ENCODE measurements at regions not wholly inside any gene's neighbourhood (a gene's known extent, or its start where the extent isn't known, plus 50 kb on each side); places are given as distances from the start of the nearest gene placed in this dataset.

DNA sequence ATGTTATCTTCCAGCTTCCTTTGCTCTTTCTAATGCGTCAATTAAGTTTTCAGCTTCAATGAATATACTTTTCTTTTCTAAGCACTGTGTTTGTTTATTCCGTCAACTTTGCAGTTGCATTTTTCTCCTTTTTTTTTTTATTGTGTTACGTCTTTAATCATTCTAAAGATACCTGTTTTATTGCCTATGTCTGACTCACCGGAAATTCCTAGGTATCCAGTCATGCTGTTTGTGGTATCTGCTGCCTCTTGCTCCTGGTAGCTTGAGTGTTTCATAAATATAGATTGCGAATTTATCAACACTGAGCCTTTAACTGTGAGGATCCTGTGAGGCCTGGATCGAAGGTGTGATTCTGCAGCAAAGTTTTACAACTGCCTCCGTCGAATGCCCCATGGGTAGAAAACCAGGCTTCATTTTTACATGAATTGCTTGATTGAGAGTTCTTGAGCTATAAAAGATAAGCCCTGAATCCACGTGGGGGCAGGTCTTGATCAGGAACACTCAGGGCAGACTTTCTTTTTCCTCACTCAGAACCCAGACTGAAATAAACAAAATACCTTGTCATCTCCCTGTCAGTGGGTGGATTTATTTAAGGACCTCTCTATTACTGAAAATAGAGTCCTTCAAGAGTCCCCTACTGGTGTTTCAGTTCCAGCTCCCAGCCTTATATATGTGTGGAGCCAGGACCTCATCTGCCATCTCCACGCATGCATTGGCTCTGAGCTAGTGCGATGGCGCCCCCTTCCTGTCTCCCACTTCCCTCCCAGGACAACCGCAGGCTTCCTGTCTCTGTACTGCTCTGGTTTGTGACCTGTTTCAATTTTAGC is 60.1 kb upstream of the LRRC1 start (continued):
- TF ChIP-seq, protein P1, sequence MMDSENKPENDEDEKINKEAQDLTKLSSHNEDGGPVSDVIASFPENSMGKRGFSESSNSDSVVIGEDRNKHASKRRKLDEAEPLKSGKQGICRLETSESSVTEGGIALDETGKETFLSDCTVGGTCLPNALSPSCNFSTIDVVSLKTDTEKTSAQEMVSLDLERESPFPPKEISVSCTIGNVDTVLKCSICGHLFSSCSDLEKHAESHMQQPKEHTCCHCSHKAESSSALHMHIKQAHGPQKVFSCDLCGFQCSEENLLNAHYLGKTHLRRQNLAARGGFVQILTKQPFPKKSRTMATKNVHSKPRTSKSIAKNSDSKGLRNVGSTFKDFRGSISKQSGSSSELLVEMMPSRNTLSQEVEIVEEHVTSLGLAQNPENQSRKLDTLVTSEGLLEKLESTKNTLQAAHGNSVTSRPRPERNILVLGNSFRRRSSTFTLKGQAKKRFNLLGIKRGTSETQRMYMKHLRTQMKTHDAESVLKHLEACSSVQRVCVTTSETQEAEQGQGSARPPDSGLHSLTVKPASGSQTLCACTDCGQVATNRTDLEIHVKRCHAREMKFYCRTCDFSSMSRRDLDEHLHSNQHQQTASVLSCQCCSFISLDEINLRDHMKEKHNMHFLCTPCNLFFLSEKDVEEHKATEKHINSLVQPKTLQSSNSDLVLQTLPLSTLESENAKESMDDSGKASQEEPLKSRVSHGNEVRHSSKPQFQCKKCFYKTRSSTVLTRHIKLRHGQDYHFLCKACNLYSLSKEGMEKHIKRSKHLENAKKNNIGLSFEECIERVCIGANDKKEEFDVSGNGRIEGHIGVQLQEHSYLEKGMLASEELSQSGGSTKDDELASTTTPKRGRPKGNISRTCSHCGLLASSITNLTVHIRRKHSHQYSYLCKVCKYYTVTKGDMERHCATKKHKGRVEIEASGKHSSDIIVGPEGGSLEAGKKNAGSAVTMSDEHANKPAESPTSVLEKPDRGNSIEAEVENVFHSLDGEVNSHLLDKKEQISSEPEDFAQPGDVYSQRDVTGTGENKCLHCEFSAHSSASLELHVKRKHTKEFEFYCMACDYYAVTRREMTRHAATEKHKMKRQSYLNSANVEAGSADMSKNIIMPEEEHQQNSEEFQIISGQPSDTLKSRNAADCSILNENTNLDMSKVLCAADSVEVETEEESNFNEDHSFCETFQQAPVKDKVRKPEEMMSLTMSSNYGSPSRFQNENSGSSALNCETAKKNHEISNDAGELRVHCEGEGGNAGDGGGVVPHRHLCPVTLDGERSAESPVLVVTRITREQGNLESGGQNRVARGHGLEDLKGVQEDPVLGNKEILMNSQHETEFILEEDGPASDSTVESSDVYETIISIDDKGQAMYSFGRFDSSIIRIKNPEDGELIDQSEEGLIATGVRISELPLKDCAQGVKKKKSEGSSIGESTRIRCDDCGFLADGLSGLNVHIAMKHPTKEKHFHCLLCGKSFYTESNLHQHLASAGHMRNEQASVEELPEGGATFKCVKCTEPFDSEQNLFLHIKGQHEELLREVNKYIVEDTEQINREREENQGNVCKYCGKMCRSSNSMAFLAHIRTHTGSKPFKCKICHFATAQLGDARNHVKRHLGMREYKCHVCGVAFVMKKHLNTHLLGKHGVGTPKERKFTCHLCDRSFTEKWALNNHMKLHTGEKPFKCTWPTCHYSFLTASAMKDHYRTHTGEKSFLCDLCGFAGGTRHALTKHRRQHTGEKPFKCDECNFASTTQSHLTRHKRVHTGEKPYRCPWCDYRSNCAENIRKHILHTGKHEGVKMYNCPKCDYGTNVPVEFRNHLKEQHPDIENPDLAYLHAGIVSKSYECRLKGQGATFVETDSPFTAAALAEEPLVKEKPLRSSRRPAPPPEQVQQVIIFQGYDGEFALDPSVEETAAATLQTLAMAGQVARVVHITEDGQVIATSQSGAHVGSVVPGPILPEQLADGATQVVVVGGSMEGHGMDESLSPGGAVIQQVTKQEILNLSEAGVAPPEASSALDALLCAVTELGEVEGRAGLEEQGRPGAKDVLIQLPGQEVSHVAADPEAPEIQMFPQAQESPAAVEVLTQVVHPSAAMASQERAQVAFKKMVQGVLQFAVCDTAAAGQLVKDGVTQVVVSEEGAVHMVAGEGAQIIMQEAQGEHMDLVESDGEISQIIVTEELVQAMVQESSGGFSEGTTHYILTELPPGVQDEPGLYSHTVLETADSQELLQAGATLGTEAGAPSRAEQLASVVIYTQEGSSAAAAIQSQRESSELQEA (IDR thresholded peaks at IDR 0.05; ENCODE audit: low read depth), result no peak
- TF ChIP-seq HNRNPL (IDR thresholded peaks at IDR 0.05; ENCODE audit: low read depth, low read length), result no peak
- TF ChIP-seq, protein P2, sequence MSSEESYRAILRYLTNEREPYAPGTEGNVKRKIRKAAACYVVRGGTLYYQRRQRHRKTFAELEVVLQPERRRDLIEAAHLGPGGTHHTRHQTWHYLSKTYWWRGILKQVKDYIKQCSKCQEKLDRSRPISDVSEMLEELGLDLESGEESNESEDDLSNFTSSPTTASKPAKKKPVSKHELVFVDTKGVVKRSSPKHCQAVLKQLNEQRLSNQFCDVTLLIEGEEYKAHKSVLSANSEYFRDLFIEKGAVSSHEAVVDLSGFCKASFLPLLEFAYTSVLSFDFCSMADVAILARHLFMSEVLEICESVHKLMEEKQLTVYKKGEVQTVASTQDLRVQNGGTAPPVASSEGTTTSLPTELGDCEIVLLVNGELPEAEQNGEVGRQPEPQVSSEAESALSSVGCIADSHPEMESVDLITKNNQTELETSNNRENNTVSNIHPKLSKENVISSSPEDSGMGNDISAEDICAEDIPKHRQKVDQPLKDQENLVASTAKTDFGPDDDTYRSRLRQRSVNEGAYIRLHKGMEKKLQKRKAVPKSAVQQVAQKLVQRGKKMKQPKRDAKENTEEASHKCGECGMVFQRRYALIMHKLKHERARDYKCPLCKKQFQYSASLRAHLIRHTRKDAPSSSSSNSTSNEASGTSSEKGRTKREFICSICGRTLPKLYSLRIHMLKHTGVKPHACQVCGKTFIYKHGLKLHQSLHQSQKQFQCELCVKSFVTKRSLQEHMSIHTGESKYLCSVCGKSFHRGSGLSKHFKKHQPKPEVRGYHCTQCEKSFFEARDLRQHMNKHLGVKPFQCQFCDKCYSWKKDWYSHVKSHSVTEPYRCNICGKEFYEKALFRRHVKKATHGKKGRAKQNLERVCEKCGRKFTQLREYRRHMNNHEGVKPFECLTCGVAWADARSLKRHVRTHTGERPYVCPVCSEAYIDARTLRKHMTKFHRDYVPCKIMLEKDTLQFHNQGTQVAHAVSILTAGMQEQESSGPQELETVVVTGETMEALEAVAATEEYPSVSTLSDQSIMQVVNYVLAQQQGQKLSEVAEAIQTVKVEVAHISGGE (CRISPR knock-in tag; IDR thresholded peaks at IDR 0.05), result no peak
- no peak for TF ChIP-seq ZKSCAN8 (CRISPR knock-in tag; IDR thresholded peaks at IDR 0.05)
- TF ChIP-seq ARHGAP35 (IDR thresholded peaks at IDR 0.05; ENCODE audit: partially characterized antibody), result no peak
- TF ChIP-seq, protein P3, sequence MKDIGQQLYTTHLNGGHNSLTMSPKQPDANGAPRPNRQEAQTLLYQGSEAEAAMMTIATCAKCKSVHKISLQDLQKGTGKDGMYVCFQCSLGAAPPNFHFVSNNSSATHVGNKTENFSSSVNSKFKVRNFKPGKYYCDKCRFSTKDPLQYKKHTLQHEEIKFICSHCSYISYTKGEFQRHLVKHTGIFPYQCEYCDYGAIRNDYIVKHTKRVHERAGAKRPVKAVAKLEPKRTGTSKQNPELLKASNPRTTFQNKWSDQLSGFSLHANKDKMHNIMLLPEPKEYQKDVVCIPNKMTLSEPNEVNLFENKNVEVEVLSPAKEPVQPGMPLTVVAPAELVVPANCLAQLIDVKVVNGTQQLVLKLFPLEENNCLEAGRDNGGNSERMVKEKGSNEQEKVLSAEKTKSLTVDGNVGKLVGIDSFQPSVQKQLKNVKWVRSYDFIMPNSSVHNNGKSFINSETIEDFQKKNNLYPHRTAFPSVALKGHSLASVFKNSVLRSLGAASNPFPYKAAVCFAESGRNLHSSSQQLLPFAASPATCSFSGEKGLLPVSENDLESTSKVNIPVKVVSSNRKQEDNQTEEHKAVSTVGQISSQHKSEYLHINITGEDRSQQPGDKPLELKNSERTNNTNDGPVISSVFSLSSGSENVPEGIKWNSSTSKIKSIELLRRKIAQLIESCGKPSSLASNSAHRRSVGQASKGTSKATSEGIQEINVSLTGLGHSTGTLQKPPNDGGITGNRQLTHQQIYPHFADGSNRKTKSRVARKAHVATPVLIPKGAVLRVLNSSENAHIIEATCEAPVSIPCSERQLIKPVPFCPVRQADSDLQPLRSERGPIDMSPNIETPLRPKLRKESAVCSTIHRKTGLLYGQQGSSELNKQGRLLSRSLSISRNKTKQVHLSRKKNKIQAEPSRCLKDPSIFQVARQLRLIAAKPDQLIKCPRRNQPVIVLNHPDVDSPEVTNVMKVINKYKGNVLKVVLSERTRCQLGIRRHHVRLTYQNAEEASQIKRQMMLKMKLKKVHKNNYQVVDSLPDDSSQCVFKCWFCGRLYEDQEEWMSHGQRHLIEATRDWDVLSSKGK (CRISPR knock-in tag; IDR thresholded peaks at IDR 0.05), result no peak
- no peak for TF ChIP-seq ZNF134 (CRISPR knock-in tag; conservative IDR thresholded peaks at IDR 0.05)
- TF ChIP-seq SPI1 (IDR thresholded peaks at IDR 0.05; ENCODE audit: borderline replicate concordance, low read depth, low read length), result peak; percentile 29; the same call in 1 of the 2 replicates

Measured in K562 (cell line).